GM18858 (cell line): ENCODE measurements at regions not wholly inside any gene's neighbourhood (a gene's known extent, or its start where the extent isn't known, plus 50 kb on each side); places are given as distances from the start of the nearest gene placed in this dataset.
"Not testable (repeated sequence)": the region's sequence is repeated elsewhere in the genome, so short reads cannot be mapped to it uniquely, and the experiment has no call there.

Experiments
- ATAC-seq: cut with Tn5 transposase; IDR thresholded peaks from one replicate; pipeline ENCODE4 v1.9.1; 2021; ENCODE audit not compliant: unreplicated experiment

DNA sequence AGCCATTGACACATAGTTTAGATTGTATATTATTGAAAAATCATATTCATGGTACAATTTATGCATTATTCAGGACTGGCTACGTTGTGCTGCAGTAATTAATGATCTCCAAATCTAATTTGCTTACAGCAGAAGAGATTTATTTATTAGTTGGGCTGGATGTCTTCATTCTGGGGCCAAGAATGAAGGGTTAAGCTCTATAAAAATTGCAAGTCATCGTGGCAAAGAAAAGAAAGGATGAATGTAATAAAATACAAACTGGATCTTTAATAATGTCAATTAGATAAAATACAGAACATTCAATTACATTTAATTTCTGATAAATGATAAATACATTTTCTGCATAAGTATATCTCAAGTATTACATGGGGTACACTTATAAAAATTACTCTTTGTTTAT is 151.8 kb upstream of the ANO5 start:
- no peak for ATAC-seq

DNA sequence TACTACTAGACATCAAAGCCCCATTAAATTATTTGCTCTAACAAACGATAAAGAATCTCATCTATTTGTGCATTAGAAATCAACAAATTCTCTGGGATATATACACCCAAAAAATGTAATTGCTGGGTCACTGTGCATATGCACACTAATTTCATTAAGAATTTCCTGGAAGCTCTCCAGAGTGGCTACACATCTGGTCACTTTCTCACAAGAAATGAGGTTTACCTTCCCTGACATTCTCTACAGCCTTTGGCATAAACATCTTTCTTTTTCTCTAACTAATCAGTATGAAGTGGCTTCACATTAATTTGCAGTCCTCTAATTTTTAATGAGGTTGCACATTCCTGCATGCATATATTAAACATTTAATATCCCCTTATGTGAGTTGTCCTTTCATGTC is 150.8 kb upstream of the ANO5 start:
- ATAC-seq, result no peak

DNA sequence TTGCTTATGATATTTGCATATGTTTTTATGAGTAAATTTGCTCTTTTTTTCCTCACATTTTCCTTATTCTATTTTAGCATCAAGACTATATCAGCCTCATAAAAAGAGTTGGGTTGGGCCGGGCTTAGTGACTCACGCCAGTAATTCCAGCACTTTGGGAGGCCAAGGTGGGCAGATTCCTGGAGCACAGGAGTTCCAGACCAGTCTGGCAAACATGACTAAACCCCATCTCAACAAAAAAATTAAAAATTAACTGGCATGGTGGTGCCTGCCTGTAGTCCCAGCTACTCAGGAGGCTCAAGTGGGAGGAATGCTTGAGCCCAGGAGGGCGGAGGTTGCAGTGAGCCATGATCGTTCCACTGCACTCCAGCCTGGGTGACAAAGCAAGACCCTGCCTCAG is 148.8 kb upstream of the ANO5 start:
- ATAC-seq, result no peak

DNA sequence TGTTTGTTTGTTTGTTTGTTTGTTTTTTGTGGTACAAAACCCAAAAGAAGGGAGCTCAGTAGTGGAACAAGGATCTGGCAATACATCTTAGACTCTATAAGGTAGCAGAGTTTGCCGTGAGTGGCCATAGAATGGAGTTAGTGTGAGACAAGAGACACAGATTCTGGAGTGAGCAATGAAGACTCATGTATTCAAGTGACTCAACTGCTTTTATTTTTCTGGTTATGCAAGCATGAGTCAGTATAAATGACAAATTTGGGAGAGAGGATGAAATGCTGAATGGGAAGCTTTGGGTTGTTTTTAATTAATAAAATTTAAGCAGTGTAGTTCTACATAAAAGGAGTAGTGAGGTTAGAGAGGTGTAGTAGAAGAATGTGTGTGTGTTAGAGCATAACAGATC is 143.6 kb upstream of the ANO5 start:
- ATAC-seq, result no peak

DNA sequence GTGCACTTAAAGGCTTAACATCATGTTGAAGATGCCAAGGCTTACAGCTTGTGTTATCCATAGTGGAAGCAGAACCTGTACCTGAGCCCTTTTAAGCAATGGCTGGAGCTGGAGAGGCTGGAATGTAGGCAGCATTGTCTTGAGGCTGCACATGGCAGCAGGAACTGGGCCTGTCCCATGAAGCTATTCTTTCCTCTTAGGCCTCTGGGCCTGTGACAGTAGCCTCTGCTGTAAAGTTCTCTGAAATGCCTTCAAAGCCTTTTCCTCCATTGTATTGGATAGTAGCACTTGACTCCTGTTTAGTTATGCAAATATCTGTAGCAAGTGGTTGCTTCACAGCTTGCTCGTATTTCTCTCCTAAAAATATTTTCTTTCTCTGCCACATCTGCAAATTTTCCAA is 127.4 kb upstream of the ANO5 start:
- no peak for ATAC-seq

DNA sequence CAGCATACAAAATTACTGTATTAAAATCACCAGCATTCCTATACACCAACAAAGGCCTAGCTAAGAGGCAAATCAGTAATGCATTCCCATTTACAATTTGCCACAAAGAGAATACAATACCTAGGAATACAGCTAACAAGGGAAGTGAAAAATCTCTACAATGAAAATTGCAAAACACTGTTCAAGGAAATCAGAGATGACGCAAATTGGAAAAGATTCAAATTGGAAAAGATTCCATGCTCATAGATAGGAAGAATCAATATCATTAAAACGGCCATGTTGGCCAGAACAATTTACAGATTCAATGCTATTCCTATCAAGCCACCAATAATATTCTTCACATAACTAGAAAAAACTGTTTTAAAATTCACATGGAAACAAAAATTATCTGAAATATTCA is 123.0 kb upstream of the ANO5 start:
- ATAC-seq, result no peak

DNA sequence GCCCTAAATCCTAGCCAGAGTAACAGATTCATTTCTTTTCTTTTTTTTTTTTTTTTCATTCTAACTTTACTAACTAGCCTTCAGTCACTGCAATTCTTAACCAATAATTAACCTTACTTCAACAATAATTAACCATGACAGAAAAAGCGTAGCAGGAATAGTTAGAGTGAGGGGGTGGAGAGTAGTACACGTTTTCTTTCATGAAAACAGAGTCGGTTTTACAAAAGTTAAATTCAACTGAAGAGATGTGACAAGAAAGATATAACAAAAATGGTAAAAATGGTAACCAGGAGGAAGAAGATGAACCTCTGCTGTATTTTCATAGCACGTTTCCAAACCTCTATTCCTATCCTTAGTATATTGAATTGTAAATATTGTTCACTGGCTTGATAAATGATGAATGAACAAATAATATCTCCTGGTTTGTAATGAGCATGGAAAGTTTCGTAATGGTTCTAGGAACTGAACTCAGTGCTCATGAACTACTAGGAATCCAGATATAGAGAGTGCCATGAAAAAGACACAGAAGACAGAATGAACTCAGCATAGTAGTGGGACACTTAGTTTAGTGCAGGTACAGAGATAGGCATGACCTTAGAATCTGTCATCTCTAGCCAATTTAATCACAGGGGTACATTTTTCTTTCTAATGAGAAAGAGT is 116.5 kb upstream of the ANO5 start:
- no peak for ATAC-seq

DNA sequence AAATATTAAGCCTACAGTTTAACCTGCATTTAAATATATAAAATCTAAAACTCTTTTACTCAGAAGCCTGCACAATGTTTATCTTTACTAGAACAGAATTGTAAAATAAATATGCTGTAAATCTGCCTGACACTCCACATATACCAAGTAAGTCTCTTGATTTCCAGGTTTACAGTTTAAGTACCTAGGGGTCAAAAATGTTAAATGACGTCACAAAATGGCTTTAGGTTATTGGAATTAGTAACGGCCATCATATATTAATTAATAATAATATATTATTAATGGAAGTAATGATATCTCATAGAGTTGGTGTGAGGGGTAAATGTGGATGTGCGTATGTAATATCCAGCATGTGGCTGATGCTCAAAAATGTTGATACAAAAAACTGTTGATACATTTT is 114.8 kb upstream of the ANO5 start:
- no peak for ATAC-seq

DNA sequence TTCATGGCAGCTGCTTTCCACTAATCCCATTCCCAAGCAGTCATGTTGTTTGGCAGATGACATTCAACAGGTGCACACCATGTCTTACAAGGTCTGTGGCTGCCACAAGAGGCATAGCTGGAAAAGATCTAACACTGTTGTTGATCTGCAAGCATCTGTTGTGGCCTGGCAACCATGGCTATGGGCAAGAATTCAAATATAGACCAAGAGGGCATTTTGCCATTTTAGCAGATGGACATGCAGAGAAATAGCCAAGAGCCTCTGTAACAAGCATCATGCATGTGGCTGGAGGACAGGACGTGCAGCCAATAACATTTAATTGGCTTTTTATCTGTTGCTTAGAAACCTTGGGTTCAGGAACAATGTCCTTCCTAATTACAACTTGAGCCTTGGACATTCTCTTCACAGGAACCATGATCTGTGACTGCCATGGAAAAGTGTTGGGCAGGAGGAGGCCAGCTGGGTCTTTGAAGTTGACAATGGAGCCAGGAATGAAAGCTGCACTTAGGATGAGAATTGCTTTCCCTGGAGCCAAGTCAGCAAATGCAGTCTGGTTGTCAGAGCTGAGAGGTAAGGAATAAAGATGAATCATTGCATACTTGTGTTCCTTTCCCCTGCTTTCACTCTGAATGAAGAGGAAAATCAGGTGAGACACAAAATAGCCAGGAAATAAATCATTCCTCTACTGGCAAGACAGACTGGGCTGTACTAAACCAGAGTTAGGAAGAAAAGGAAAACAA is 113.6 kb upstream of the ANO5 start:
- no peak for ATAC-seq

DNA sequence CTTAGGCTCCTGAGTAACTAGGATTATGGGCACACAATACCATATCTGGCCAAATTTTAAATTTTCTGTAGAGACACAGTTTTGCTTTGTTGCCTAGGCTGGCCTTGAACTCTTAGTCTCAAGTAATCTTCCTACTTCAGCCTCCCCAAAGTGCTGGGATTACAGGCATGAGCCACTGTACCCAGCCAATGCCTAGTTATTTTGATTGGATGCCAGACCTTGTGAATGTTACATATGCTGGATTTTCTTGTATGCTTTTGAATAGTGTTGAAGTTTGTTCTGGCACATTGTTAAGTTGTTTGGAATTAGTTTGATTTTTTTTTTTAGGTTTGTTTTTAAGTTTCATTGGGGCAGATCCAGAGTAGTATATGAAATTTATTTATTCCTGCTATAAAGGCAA is 110.7 kb upstream of the ANO5 start:
- ATAC-seq, result no peak

DNA sequence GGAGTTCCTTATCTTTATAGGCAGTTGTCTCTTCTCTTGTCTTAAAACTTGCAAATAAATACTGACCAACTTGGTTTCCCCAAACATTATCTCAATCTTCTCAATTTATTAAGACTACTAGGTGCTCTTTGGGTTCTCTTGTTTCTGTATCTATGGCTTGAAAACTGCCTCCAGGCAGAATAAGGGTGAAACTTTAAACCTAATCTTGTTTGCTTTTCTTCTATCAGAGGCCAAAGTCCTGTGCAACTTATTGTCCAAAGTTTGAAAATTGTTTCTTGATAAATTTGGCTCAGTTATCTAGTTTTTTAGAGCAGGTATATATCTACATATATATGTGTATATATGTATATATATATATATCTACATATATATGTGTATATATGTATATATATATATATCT is 110.1 kb upstream of the ANO5 start:
- ATAC-seq, result no peak

DNA sequence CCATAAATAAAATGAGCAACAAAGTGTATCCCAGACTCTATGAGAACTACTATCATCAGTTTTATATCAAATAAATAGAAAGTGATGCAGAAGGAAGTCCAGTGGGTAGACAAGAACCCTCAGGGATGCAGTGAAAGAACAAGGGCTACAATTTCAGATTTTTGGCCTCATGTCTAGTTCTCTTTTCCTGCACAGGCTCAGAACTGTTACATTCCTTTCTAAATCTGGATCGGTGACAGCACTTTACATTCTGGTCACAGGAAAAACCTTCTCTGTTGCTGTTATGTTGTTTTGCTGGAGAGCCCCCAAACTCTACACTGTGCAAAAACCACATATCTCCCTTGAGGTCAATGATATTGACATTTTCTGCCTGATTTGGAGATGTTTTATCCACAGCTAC is 108.8 kb upstream of the ANO5 start:
- ATAC-seq, result no peak

DNA sequence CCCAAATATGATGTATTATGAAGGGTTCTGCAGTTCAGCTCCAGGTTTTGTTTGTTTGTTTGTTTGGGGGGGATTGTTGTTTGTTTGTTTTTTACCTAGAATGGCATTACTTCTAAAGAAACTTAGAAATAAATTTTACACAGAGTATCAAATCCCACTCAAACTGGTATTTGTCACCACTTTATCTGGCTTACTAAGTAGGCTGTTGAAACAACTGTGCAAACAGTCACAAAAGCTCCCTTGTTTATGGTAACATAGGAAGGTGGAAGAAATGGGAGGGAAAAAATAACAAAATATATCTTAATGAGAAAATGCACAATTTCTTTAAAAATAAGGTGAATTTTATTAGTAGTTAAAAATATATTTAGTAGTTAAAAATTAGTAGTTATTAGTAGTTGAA is 108.3 kb upstream of the ANO5 start:
- no peak for ATAC-seq

DNA sequence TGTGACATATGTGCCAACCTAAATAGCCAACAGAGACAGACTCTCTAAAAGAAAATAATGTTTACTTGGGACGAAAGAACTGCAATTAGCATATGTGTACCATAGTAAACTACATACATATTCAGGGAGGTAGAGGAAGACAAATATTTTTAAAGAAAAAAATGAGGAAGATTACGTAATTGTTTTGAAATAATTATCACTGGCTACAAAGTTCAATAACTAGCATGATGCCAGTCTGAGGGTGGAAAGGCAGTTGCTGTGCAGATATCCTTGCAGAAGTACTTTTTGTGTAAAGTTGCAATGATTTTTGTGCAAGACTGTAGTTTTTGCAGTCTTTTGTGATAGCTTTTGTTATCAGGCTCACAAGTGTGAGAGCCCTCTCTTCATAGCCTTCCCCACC is 103.3 kb upstream of the ANO5 start:
- no peak for ATAC-seq

DNA sequence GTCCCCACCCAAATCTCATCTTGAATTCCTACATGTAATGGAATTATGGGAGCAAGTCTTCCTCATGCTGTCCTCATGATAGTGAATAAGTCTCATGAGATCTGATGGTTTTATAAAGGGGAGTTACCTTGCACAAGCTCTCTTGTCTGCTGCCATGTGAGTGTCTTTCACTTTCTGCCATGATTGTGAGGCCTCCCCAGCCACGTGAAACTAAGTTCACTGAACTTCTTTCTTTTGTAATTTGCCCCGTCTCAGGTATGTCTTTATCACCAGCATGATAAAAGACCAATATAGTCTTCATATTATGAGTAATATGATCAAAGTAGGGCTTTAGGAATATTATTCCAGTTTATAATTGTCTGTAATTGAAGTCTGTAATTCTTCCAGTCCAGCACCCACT is 86.3 kb upstream of the ANO5 start:
- ATAC-seq, result no peak

DNA sequence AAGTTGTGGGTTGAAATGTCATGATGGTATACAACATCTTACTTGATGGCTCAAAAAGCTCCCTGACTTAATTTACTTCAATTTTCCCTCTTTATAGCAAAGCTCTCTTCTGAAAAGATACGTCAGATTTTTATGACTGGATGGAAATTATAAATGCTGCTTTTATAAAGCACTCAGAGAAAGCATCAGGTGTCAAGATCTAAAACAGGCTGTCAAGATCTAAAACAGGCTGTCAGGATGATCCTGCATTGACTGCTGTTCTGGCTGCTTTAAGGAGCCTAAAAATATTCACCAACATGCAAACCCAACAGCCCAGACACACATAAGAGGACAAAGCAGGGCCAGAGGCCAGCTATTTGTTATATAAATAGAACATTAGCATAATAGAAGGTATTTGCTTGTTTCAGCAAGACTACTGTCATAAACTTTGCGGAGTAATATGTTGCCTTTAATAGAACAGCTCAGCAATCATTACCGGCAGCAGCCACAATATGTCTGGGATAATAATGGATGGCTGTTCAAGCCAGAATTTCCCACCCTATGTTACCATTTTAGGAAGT is 77.3 kb upstream of the ANO5 start:
- no peak for ATAC-seq

DNA sequence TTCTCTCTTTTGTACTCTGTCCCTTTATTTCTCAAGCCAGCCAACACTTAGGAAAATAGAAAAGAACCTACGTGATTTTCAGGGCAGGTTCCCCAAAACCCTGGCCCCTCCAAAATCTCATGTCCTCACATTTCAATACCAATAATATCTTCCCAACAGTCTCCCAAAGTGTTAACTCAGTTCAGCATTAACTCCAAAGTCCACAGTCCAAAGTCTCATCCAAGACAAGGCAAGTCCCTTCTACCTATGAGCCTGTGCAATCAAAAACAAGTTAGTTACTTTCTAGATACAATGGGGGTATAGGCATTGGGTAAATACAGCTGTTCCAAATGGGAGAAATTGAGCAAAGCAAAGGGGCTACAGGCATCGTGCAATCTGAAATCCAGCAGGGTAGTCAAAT is 64.9 kb upstream of the ANO5 start:
- ATAC-seq, result not testable (repeated sequence)

DNA sequence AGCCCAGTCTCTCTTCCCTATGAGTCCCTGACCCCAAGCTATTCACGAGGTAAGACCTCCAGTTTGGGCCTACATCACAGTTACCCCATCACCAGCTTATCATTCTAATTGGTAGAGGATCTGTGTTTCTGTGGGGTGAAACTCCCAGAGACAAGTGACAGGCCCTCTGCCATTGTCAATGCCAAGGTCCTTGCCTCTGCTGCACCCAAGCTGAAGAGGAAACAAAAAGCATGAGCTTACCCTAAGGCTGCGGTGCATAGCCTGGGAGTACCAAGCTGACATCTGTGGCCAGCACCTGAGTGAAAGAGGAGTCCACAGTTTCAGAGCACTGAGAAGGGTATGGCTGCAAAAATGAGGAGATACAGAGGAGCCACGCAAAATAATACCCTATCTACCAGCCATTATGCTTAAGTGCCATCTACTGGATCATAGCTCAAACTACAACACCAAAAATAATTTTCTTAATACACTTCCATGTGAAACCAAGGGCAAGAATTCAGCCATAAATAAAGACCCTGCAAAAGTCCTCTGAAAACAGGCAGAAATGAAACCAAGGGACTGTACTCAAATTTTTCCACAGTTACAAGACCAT is 62.3 kb upstream of the ANO5 start:
- no peak for ATAC-seq

DNA sequence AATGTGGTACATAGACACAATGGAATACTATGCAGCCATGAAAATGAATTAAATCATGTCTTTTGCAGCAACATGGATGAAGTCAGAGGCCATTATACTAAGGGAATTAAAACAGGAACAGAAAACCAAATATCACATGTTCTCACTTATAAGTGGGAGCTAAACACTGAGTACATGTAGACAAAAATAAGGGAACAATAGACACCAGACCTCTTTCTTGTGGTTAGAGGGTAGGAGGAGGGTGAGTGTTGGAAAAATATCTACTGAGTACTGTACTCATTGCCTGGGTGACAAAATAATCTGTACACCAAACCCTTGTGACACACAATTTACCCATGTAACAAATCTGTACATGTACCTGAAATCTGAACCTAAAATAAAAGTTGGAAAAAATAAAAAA is 59.1 kb upstream of the ANO5 start:
- no peak for ATAC-seq

DNA sequence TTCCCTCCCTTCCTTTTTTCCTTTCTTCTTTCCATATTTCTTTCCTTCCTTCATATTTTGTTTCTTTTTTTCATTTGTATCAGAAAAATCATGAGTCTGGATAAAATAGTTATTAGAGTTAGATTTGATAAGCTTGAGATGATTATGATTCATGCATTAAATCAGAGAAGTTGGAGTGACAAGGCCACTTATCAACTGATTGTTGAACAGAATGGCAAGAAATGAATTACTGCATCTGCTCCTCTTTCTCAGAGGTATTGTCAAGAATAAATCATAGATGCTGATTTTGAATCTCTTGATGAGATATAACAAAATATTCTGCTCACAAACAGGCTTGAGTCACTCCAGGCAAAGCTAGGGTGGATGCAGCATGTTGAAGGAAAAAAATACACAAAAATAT is 54.6 kb upstream of the ANO5 start:
- ATAC-seq, result no peak
